ENCODE measurements at regions not wholly inside any gene's neighbourhood (a gene's known extent, or its start where the extent isn't known, plus 50 kb on each side); places are given as distances from the start of the nearest gene placed in this dataset.
"Not testable (repeated sequence)": the region's sequence is repeated elsewhere in the genome, so short reads cannot be mapped to it uniquely, and the experiment has no call there.

GRCh38 chr7:17558135-17558534 lies 259.7 kb downstream of the AHR start:
- H3K4me1 ChIP-seq (ENCODE audit: control insufficient read depth, insufficient read depth, low read length, poor library complexity, severe bottlenecking): no peaks in the 10 kb centered on the region
- H3K4me3 ChIP-seq (ENCODE audit: extremely low read depth, insufficient read depth, low read length, poor library complexity, severe bottlenecking): no peak overlapping the region
- H3K36me3 ChIP-seq (ENCODE audit: control insufficient read depth, insufficient read depth, low read length): no peaks in the 10 kb centered on the region
- no peak overlapping the region for H3K27ac ChIP-seq (ENCODE audit: low read depth, low read length, severe bottlenecking)
- H3K9me3 ChIP-seq (ENCODE audit: control insufficient read depth, low read length): no peaks in the 10 kb centered on the region
- 100% methylated on average over 3 of the region's 4 CpGs; no CpG with 5 or more reads in 1 of the 2 experiments for WGBS, 2 experiments (ENCODE audit: insufficient coverage in 2 of 2)

GRCh38 chr7:17558558-17559332 lies 260.3 kb downstream of the AHR start:
- WGBS, 2 experiments (ENCODE audit: insufficient coverage in 2 of 2): 72 to 100% methylated on average over 2 of the region's 4 CpGs
- Histone ChIP-seq H3K27ac (ENCODE audit: low read depth, low read length, severe bottlenecking) (no peak overlapping the region), H3K4me1 (ENCODE audit: control insufficient read depth, insufficient read depth, low read length, poor library complexity, severe bottlenecking) (no peaks in the 10 kb centered on the region), H3K36me3 (ENCODE audit: control insufficient read depth, insufficient read depth, low read length) (no peaks in the 10 kb centered on the region), H3K9me3 (ENCODE audit: control insufficient read depth, low read length) (no peaks in the 10 kb centered on the region), H3K4me3 (ENCODE audit: extremely low read depth, insufficient read depth, low read length, poor library complexity, severe bottlenecking) (no peak overlapping the region)

- no peaks in the 10 kb centered on the region for H3K4me1 ChIP-seq (ENCODE audit: control insufficient read depth, insufficient read depth, low read length, poor library complexity, severe bottlenecking)
- no peaks in the 10 kb centered on the region for H3K36me3 ChIP-seq (ENCODE audit: control insufficient read depth, insufficient read depth, low read length)
- no peak overlapping the region for H3K27ac ChIP-seq (ENCODE audit: low read depth, low read length, severe bottlenecking)
- H3K9me3 ChIP-seq (ENCODE audit: control insufficient read depth, low read length): no peaks in the 10 kb centered on the region
- no peak overlapping the region for H3K4me3 ChIP-seq (ENCODE audit: extremely low read depth, insufficient read depth, low read length, poor library complexity, severe bottlenecking)
- WGBS, 2 experiments (ENCODE audit: insufficient coverage in 2 of 2): no CpG with 5 or more reads among the region's 1 CpG
These were observed 260.9 kb downstream of the AHR start for GRCh38 chr7:17559388-17559787.

- Histone ChIP-seq H3K27ac (ENCODE audit: low read depth, low read length, severe bottlenecking) (no peak overlapping the region), H3K4me1 (ENCODE audit: control insufficient read depth, insufficient read depth, low read length, poor library complexity, severe bottlenecking) (no peaks in the 10 kb centered on the region), H3K9me3 (ENCODE audit: control insufficient read depth, low read length) (no peaks in the 10 kb centered on the region), H3K4me3 (ENCODE audit: extremely low read depth, insufficient read depth, low read length, poor library complexity, severe bottlenecking) (no peak overlapping the region), H3K36me3 (ENCODE audit: control insufficient read depth, insufficient read depth, low read length) (no peaks in the 10 kb centered on the region)
- 100% methylated on average over 2 to 3 of the region's 4 CpGs for WGBS, 2 experiments (ENCODE audit: insufficient coverage in 2 of 2)
These were observed 262.1 kb downstream of the AHR start for GRCh38 chr7:17560516-17560915.

- H3K9me3 ChIP-seq (ENCODE audit: control insufficient read depth, low read length): no peaks in the 10 kb centered on the region
- H3K4me1 ChIP-seq (ENCODE audit: control insufficient read depth, insufficient read depth, low read length, poor library complexity, severe bottlenecking): no peaks in the 10 kb centered on the region
- WGBS, 2 experiments (ENCODE audit: insufficient coverage in 2 of 2): no CpG with 5 or more reads among the region's 2 CpGs
- H3K36me3 ChIP-seq (ENCODE audit: control insufficient read depth, insufficient read depth, low read length): no peaks in the 10 kb centered on the region
- H3K4me3 ChIP-seq (ENCODE audit: extremely low read depth, insufficient read depth, low read length, poor library complexity, severe bottlenecking): no peak overlapping the region
- no peak overlapping the region for H3K27ac ChIP-seq (ENCODE audit: low read depth, low read length, severe bottlenecking)
These were observed 262.5 kb downstream of the AHR start for GRCh38 chr7:17560966-17561365.

GRCh38 chr7:17564678-17565212 lies 266.3 kb downstream of the AHR start:
- Histone ChIP-seq H3K36me3 (ENCODE audit: control insufficient read depth, insufficient read depth, low read length) (no peaks in the 10 kb centered on the region), H3K27ac (ENCODE audit: low read depth, low read length, severe bottlenecking) (no peak overlapping the region), H3K9me3 (ENCODE audit: control insufficient read depth, low read length) (no peaks in the 10 kb centered on the region), H3K4me3 (ENCODE audit: extremely low read depth, insufficient read depth, low read length, poor library complexity, severe bottlenecking) (no peak overlapping the region), H3K4me1 (ENCODE audit: control insufficient read depth, insufficient read depth, low read length, poor library complexity, severe bottlenecking) (no peaks in the 10 kb centered on the region)
- 50% methylated on average over 1 of the region's 3 CpGs; no CpG with 5 or more reads in 1 of the 2 experiments for WGBS, 2 experiments (ENCODE audit: insufficient coverage in 2 of 2)

- Histone ChIP-seq H3K4me3 (ENCODE audit: extremely low read depth, insufficient read depth, low read length, poor library complexity, severe bottlenecking) (no peak overlapping the region), H3K4me1 (ENCODE audit: control insufficient read depth, insufficient read depth, low read length, poor library complexity, severe bottlenecking) (no peaks in the 10 kb centered on the region), H3K9me3 (ENCODE audit: control insufficient read depth, low read length) (peaks cover 5% of the 10 kb centered on the region), H3K36me3 (ENCODE audit: control insufficient read depth, insufficient read depth, low read length) (no peaks in the 10 kb centered on the region), H3K27ac (ENCODE audit: low read depth, low read length, severe bottlenecking) (no peak overlapping the region)
- WGBS, 2 experiments (ENCODE audit: insufficient coverage in 2 of 2): 76% methylated on average over 3 of the region's 3 CpGs; no CpG with 5 or more reads in 1 of the 2 experiments
These were observed 281.7 kb downstream of the AHR start for GRCh38 chr7:17580141-17580540.

- H3K36me3 ChIP-seq (ENCODE audit: control insufficient read depth, insufficient read depth, low read length): no peaks in the 10 kb centered on the region
- no peak overlapping the region for H3K27ac ChIP-seq (ENCODE audit: low read depth, low read length, severe bottlenecking)
- no peaks in the 10 kb centered on the region for H3K4me1 ChIP-seq (ENCODE audit: control insufficient read depth, insufficient read depth, low read length, poor library complexity, severe bottlenecking)
- H3K4me3 ChIP-seq (ENCODE audit: extremely low read depth, insufficient read depth, low read length, poor library complexity, severe bottlenecking): no peak overlapping the region
- no CpG with 5 or more reads among the region's 1 CpG for WGBS, 2 experiments (ENCODE audit: insufficient coverage in 2 of 2)
- H3K9me3 ChIP-seq (ENCODE audit: control insufficient read depth, low read length): peaks cover 5% of the 10 kb centered on the region
These were observed 282.4 kb downstream of the AHR start for GRCh38 chr7:17580856-17581255.

- Histone ChIP-seq H3K27ac (ENCODE audit: low read depth, low read length, severe bottlenecking) (no peak overlapping the region), H3K4me1 (ENCODE audit: control insufficient read depth, insufficient read depth, low read length, poor library complexity, severe bottlenecking) (no peaks in the 10 kb centered on the region), H3K36me3 (ENCODE audit: control insufficient read depth, insufficient read depth, low read length) (no peaks in the 10 kb centered on the region), H3K9me3 (ENCODE audit: control insufficient read depth, low read length) (peaks cover 5% of the 10 kb centered on the region), H3K4me3 (ENCODE audit: extremely low read depth, insufficient read depth, low read length, poor library complexity, severe bottlenecking) (no peak overlapping the region)
- WGBS, 2 experiments (ENCODE audit: insufficient coverage in 2 of 2): 100% methylated on average over 1 of the region's 1 CpG
These were observed 282.8 kb downstream of the AHR start for GRCh38 chr7:17581301-17581700.

- WGBS, 2 experiments (ENCODE audit: insufficient coverage in 2 of 2): no CpG with 5 or more reads among the region's 2 CpGs
- H3K4me1 ChIP-seq (ENCODE audit: control insufficient read depth, insufficient read depth, low read length, poor library complexity, severe bottlenecking); H3K9me3 ChIP-seq (ENCODE audit: control insufficient read depth, low read length); H3K4me3 ChIP-seq (ENCODE audit: extremely low read depth, insufficient read depth, low read length, poor library complexity, severe bottlenecking); H3K36me3 ChIP-seq (ENCODE audit: control insufficient read depth, insufficient read depth, low read length); H3K27ac ChIP-seq (ENCODE audit: low read depth, low read length, severe bottlenecking): not testable (repeated sequence)
These were observed 284.2 kb downstream of the AHR start for GRCh38 chr7:17582696-17583095.

GRCh38 chr7:17583786-17584185 lies 285.3 kb downstream of the AHR start:
- no peaks in the 10 kb centered on the region for H3K4me1 ChIP-seq (ENCODE audit: control insufficient read depth, insufficient read depth, low read length, poor library complexity, severe bottlenecking)
- H3K4me3 ChIP-seq (ENCODE audit: extremely low read depth, insufficient read depth, low read length, poor library complexity, severe bottlenecking): no peak overlapping the region
- no peaks in the 10 kb centered on the region for H3K36me3 ChIP-seq (ENCODE audit: control insufficient read depth, insufficient read depth, low read length)
- H3K27ac ChIP-seq (ENCODE audit: low read depth, low read length, severe bottlenecking): no peak overlapping the region
- no peaks in the 10 kb centered on the region for H3K9me3 ChIP-seq (ENCODE audit: control insufficient read depth, low read length)
- no CpG with 5 or more reads among the region's 1 CpG for WGBS, 2 experiments (ENCODE audit: insufficient coverage in 2 of 2)
